KBM-7 (cell line): ENCODE measurements at regions not wholly inside any gene's neighbourhood (a gene's known extent, or its start where the extent isn't known, plus 50 kb on each side); places are given as distances from the start of the nearest gene placed in this dataset.
"Not testable (repeated sequence)": the region's sequence is repeated elsewhere in the genome, so short reads cannot be mapped to it uniquely, and the experiment has no call there.

Experiments used
- DNase-seq: peaks from one replicate; pipeline ENCODE4 v3.0.0-alpha.2; 2015
- in situ Hi-C: fragments of 300-500 bp; cut with MboI; formaldehyde crosslinking; loops from 2 replicates; pipeline ENCODE4 v1.14.3; 2020; ENCODE audit warnings: low sequenced_read_pairs, low pct_unique_long_range_greater_than_20kb, mixed read lengths

- in situ Hi-C loops: no loop called here
- no peak for DNase-seq
These were observed 82.9 kb upstream of the APBB1IP start for GRCh38 chr10:26355241-26355640.

GRCh38 chr10:26357203-26357602, 80.9 kb upstream of the APBB1IP start:
- in situ Hi-C loops: no loop called here
- no peak for DNase-seq

- in situ Hi-C loops: no loop called here
- DNase-seq: no peak
These were observed 80.1 kb upstream of the APBB1IP start for GRCh38 chr10:26358071-26358470.

- DNase-seq: no peak
- in situ Hi-C loops: no loop called here
These were observed 78.5 kb upstream of the APBB1IP start for GRCh38 chr10:26359670-26360069.

- in situ Hi-C loops: no loop called here
- DNase-seq: no peak
These were observed 76.8 kb upstream of the APBB1IP start for GRCh38 chr10:26361351-26361750.

GRCh38 chr10:26361971-26362370, 76.2 kb upstream of the APBB1IP start:
- in situ Hi-C loops: no loop called here

GRCh38 chr10:26365681-26366358, 72.3 kb upstream of the APBB1IP start:
- no peak for DNase-seq
- in situ Hi-C loops: no loop called here

More at GRCh38 chr10:26361971-26362370, 76.2 kb upstream of the APBB1IP start:
- peak; percentile 76 for DNase-seq

- in situ Hi-C loops: not testable (repeated sequence)
- DNase-seq: peak; percentile 59
These were observed 71.1 kb upstream of the APBB1IP start for GRCh38 chr10:26367035-26367434.

GRCh38 chr10:26367771-26368170, 70.4 kb upstream of the APBB1IP start:
- in situ Hi-C loops: no loop called here
- DNase-seq: peak; percentile 77

- in situ Hi-C loops: no loop called here
- DNase-seq: no peak
These were observed 69.7 kb upstream of the APBB1IP start for GRCh38 chr10:26368463-26368862.

GRCh38 chr10:26372513-26373354, 65.4 kb upstream of the APBB1IP start:
- in situ Hi-C loops: no loop called here
- DNase-seq: no peak

- in situ Hi-C loops: no loop called here
- peak; percentile 50 for DNase-seq
These were observed 63.7 kb upstream of the APBB1IP start for GRCh38 chr10:26374426-26374825.

- peak; percentile 66 for DNase-seq
- in situ Hi-C loops: not testable (repeated sequence)
These were observed 60.8 kb upstream of the APBB1IP start for GRCh38 chr10:26377224-26377810.

- in situ Hi-C loops: no loop called here
- DNase-seq: no peak
These were observed 59.3 kb upstream of the APBB1IP start for GRCh38 chr10:26378861-26379294.

- DNase-seq: peak; percentile 62
- in situ Hi-C loops: no loop called here
These were observed 57.3 kb upstream of the APBB1IP start for GRCh38 chr10:26380815-26381214.

GRCh38 chr10:26381986-26382385, 56.2 kb upstream of the APBB1IP start:
- in situ Hi-C loops: no loop called here
- DNase-seq: no peak

GRCh38 chr10:26384600-26384999, 53.5 kb upstream of the APBB1IP start:
- DNase-seq: no peak
- in situ Hi-C loops: no loop called here

GRCh38 chr10:26385443-26385842, 52.7 kb upstream of the APBB1IP start:
- in situ Hi-C loops: no loop called here
- DNase-seq: no peak

- no peak for DNase-seq
- in situ Hi-C loops: no loop called here
These were observed 51.4 kb upstream of the APBB1IP start for GRCh38 chr10:26386781-26387180.
